AG04449 (cell line): ENCODE measurements at regions not wholly inside any gene's neighbourhood (a gene's known extent, or its start where the extent isn't known, plus 50 kb on each side); places are given as distances from the start of the nearest gene placed in this dataset.

ENCODE experiments used
- CTCF ChIA-PET: fragments of 350-600 bp; formaldehyde crosslinking; extraction: SDS; loops from one replicate; lab custom pipeline; 2021; ENCODE audit warnings: antibody characterized with exemption; lab: Yijun Ruan, JAX
- POLR2A ChIA-PET: fragments of 400-600, 350-600 bp; formaldehyde crosslinking; extraction: SDS; loops from one replicate; lab custom pipeline; 2020; ENCODE audit warnings: antibody characterized with exemption, inconsistent platforms; lab: Yijun Ruan, JAX
- DNase-seq: peaks from one replicate; pipeline ENCODE4 v3.0.0-alpha.2; 2010; ENCODE audit warnings: low read depth, low spot score
- H3K4me3 ChIP-seq: 2 replicates; pipeline ENCODE4 v1.5.1; 2011; ENCODE audit warnings: low read depth, mild to moderate bottlenecking, control low read depth, low read length
- CTCF ChIP-seq: IDR thresholded peaks from one replicate; pipeline ENCODE4 v1.5.1; 2011; ENCODE audit warnings: mild to moderate bottlenecking, moderate library complexity, low read length, control low read depth, inconsistent platforms; ENCODE audit not compliant: insufficient read depth; ENCODE audit errors: missing control alignments

- H3K4me3 ChIP-seq = no peak overlapping the region
- ChIA-PET POLR2A (no interaction called here), CTCF (interaction anchor here (2.0 kb wide), 1 partner anchor 13 kb away, joined by 7 read pairs; no protein-coding TSS in a partner anchor)
- no peak for TF ChIP-seq CTCF
- DNase-seq = no peak
Observed at GRCh38 chrX:131828482-131828881, 194.6 kb upstream of the STK26 start.

- no peak for TF ChIP-seq CTCF
- no peak overlapping the region for H3K4me3 ChIP-seq
- POLR2A ChIA-PET = no interaction called here
- CTCF ChIA-PET = no interaction called here
- DNase-seq = no peak
Observed at GRCh38 chrX:131830400-131831184, 192.5 kb upstream of the STK26 start.

- H3K4me3 ChIP-seq = no peak overlapping the region
- TF ChIP-seq CTCF = no peak
- POLR2A ChIA-PET = no interaction called here
- DNase-seq = no peak
- CTCF ChIA-PET = no interaction called here
Observed at GRCh38 chrX:131831185-131831520, 191.9 kb upstream of the STK26 start.

GRCh38 chrX:131836161-131836560 lies 186.9 kb upstream of the STK26 start:
- ChIA-PET CTCF (no interaction called here), POLR2A (no interaction called here)
- no peak for DNase-seq
- no peak for TF ChIP-seq CTCF
- no peak overlapping the region for H3K4me3 ChIP-seq

- H3K4me3 ChIP-seq = no peak overlapping the region
- CTCF ChIA-PET = no interaction called here
- POLR2A ChIA-PET = no interaction called here
- no peak for DNase-seq
- TF ChIP-seq CTCF = no peak
Observed at GRCh38 chrX:131837325-131837724, 185.8 kb upstream of the STK26 start.

- CTCF ChIA-PET = interaction anchor here (0.8 to 2.1 kb wide), 18 partner anchors 9 to 793 kb away, joined by 3 to 31 read pairs (median 3); partner anchors contain the start of gene RAP2C
- H3K4me3 ChIP-seq = no peak overlapping the region
- no peak for DNase-seq
- POLR2A ChIA-PET = no interaction called here
- TF ChIP-seq CTCF = no peak
Observed at GRCh38 chrX:131840799-131841495, 182.2 kb upstream of the STK26 start.
